Peyer's patch (tissue), 4 donors: ENCODE measurements at regions not wholly inside any gene's neighbourhood (a gene's known extent, or its start where the extent isn't known, plus 50 kb on each side); places are given as distances from the start of the nearest gene placed in this dataset.

Experiments
- POLR2A ChIP-seq, 2 donors: fragments of 450-650 bp; IDR thresholded peaks; one replicate each; pipeline ENCODE4 v1.5.1; 2017; ENCODE audit warnings: antibody characterized with exemption in 2 of 2, mild to moderate bottlenecking in 2 of 2, moderate library complexity in 2 of 2
- TF ChIP-seq, protein P1 (sequence below), 6 experiments: fragments of 450-650 bp in 4 of 6; fragments of 200-600 bp in 2 of 6; sonication (generic) in 1 of 6; IDR thresholded peaks; one replicate each; pipeline ENCODE4 v1.5.1; 2017 to 2019; ENCODE audit warnings: antibody characterized with exemption in 6 of 6, mild to moderate bottlenecking in 3 of 6, moderate library complexity in 1 of 6

DNA sequence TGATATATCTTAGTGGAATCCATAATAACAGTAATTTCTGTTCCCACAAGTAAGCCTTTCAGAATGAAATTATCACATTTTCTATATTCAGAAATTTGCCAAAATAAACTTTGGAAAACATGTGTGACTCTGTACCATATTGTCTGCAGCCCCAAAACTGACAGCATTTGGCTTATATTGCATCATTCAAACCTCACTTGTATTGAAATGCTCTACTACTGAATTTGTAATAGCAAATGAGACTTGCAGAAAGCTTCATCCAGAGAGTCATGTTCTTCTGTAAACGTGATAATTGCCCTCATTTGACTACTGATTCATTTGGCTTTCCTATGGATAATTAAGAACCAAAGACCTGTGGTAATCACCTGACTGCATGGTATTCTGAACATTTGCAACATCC, 1249.5 kb upstream of the CDH18 start:
- TF ChIP-seq, protein P1, sequence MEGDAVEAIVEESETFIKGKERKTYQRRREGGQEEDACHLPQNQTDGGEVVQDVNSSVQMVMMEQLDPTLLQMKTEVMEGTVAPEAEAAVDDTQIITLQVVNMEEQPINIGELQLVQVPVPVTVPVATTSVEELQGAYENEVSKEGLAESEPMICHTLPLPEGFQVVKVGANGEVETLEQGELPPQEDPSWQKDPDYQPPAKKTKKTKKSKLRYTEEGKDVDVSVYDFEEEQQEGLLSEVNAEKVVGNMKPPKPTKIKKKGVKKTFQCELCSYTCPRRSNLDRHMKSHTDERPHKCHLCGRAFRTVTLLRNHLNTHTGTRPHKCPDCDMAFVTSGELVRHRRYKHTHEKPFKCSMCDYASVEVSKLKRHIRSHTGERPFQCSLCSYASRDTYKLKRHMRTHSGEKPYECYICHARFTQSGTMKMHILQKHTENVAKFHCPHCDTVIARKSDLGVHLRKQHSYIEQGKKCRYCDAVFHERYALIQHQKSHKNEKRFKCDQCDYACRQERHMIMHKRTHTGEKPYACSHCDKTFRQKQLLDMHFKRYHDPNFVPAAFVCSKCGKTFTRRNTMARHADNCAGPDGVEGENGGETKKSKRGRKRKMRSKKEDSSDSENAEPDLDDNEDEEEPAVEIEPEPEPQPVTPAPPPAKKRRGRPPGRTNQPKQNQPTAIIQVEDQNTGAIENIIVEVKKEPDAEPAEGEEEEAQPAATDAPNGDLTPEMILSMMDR (IDR thresholded peaks at IDR 0.05), result no peak
- TF ChIP-seq POLR2A (IDR thresholded peaks at IDR 0.05), result no peak
